PC-9 (cell line): ENCODE measurements at regions not wholly inside any gene's neighbourhood (a gene's known extent, or its start where the extent isn't known, plus 50 kb on each side); places are given as distances from the start of the nearest gene placed in this dataset.

Experiments
- EZH2 ChIP-seq: fragments of 200-600 bp; sonication (generic); IDR thresholded peaks from 2 replicates; pipeline ENCODE4 v1.8.0; 2017; ENCODE audit warnings: antibody characterized with exemption, low read depth
- TF ChIP-seq, protein P1 (sequence below): fragments of 200-600 bp; sonication (generic); conservative IDR thresholded peaks from 2 replicates; pipeline ENCODE4 v1.6.1; 2017; ENCODE audit warnings: mixed run types, antibody characterized with exemption, mild to moderate bottlenecking, moderate library complexity

DNA sequence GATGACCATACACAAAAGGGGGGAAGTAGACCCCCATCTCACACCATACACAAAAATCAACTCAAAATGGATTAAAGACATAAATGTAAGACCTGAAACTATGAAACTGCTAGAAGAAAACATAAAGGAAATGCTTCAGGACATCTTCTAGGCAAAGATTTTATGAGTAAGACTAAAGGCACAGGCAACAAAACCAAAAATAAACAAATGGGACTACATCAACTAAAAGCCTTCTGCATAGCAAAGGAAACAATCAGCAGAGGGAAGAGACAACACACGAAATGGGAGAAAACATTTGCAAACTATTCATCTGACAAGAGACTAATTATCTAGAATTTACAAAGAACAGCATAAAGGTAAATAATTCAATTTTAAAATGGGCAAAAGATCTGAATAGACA, 152.1 kb downstream of the AXIN2 start:
- TF ChIP-seq, protein P1, sequence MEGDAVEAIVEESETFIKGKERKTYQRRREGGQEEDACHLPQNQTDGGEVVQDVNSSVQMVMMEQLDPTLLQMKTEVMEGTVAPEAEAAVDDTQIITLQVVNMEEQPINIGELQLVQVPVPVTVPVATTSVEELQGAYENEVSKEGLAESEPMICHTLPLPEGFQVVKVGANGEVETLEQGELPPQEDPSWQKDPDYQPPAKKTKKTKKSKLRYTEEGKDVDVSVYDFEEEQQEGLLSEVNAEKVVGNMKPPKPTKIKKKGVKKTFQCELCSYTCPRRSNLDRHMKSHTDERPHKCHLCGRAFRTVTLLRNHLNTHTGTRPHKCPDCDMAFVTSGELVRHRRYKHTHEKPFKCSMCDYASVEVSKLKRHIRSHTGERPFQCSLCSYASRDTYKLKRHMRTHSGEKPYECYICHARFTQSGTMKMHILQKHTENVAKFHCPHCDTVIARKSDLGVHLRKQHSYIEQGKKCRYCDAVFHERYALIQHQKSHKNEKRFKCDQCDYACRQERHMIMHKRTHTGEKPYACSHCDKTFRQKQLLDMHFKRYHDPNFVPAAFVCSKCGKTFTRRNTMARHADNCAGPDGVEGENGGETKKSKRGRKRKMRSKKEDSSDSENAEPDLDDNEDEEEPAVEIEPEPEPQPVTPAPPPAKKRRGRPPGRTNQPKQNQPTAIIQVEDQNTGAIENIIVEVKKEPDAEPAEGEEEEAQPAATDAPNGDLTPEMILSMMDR, result no peak
- no peak for TF ChIP-seq EZH2
